ENCODE measurements at regions not wholly inside any gene's neighbourhood (a gene's known extent, or its start where the extent isn't known, plus 50 kb on each side); places are given as distances from the start of the nearest gene placed in this dataset.

DNA sequence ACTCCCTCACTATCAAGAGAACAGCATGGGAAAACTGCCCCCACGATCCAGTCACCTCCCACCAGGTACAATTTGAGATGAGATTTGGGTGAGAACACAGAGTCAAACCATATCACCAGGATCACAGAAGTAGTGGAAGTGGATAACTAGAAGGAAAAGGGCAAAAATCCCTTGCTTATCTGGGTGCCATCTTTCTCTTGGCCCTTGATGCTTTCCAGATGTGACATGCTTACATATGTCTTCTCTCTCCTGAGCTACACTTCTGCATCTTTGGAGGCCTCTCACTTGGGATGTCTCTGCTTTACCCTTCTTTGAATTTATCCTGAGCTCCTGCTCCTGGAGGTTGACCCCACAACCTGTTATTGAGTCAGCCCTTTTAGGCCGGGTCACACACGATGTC lies 57.6 kb upstream of the APOBEC4 start:
- TF ChIP-seq, protein P1, sequence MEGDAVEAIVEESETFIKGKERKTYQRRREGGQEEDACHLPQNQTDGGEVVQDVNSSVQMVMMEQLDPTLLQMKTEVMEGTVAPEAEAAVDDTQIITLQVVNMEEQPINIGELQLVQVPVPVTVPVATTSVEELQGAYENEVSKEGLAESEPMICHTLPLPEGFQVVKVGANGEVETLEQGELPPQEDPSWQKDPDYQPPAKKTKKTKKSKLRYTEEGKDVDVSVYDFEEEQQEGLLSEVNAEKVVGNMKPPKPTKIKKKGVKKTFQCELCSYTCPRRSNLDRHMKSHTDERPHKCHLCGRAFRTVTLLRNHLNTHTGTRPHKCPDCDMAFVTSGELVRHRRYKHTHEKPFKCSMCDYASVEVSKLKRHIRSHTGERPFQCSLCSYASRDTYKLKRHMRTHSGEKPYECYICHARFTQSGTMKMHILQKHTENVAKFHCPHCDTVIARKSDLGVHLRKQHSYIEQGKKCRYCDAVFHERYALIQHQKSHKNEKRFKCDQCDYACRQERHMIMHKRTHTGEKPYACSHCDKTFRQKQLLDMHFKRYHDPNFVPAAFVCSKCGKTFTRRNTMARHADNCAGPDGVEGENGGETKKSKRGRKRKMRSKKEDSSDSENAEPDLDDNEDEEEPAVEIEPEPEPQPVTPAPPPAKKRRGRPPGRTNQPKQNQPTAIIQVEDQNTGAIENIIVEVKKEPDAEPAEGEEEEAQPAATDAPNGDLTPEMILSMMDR (IDR thresholded peaks at IDR 0.05), result no peak
- TF ChIP-seq EP300 (IDR thresholded peaks at IDR 0.05) (no peak), POLR2A (IDR thresholded peaks at IDR 0.05) (no peak)

Measured in sigmoid colon (tissue), 4 donors.